WTC11 (cell line): ENCODE measurements at regions not wholly inside any gene's neighbourhood (a gene's known extent, or its start where the extent isn't known, plus 50 kb on each side); places are given as distances from the start of the nearest gene placed in this dataset.

Experiments used
- ATF2 ChIP-seq: sonication (generic); formaldehyde crosslinking; IDR thresholded peaks from 2 replicates; pipeline ENCODE4 v1.8.1; 2022; ENCODE audit warnings: low read depth, missing genetic modification reagents, borderline replicate concordance
- CREB1 ChIP-seq: sonication (generic); formaldehyde crosslinking; IDR thresholded peaks from 2 replicates; pipeline ENCODE4 v1.8.0; 2023; ENCODE audit warnings: mild to moderate bottlenecking, missing genetic modification reagents
- CTCF ChIP-seq: fragments of 200-600 bp; IDR thresholded peaks from 2 replicates; pipeline ENCODE4 v1.8.0; 2022; ENCODE audit warnings: antibody characterized with exemption
- MAX ChIP-seq: sonication (generic); formaldehyde crosslinking; IDR thresholded peaks from 2 replicates; pipeline ENCODE4 v1.8.0; 2022; ENCODE audit warnings: mild to moderate bottlenecking, missing genetic modification reagents
- USF2 ChIP-seq: sonication (generic); formaldehyde crosslinking; IDR thresholded peaks from 2 replicates; pipeline ENCODE4 v1.8.1; 2023; ENCODE audit warnings: mild to moderate bottlenecking, missing genetic modification reagents, moderate library complexity
- ZNF121 ChIP-seq: sonication (generic); formaldehyde crosslinking; IDR thresholded peaks from 2 replicates; pipeline ENCODE4 v1.8.0; 2023; ENCODE audit warnings: missing genetic modification reagents
- ZNF396 ChIP-seq: fragments of 250-450 bp; sonication (Bioruptor Pico); IDR thresholded peaks from 2 replicates; pipeline ENCODE4 v1.8.0; 2021; ENCODE audit warnings: mild to moderate bottlenecking, moderate library complexity, borderline replicate concordance

- no peak for TF ChIP-seq ZNF396 (CRISPR knock-in tag)
- no peak for TF ChIP-seq USF2 (CRISPR knock-in tag)
- TF ChIP-seq CTCF, result no peak
- no peak for TF ChIP-seq ZNF121
- no peak for TF ChIP-seq CREB1 (CRISPR knock-in tag)
- no peak for TF ChIP-seq ATF2
- TF ChIP-seq MAX (CRISPR knock-in tag), result no peak
Observed at GRCh38 chr10:60706146-60706545, 72.1 kb upstream of the CDK1 start.
